ENCODE measurements at regions not wholly inside any gene's neighbourhood (a gene's known extent, or its start where the extent isn't known, plus 50 kb on each side); places are given as distances from the start of the nearest gene placed in this dataset.

GRCh38 chr2:205892251-205892655 is 193.7 kb downstream of the INO80D start (continued):
- TF ChIP-seq EMX1 (CRISPR knock-in tag; IDR thresholded peaks at IDR 0.05) (no peak), TEAD1 (CRISPR knock-in tag; IDR thresholded peaks at IDR 0.05) (no peak), ATF6 (CRISPR knock-in tag; IDR thresholded peaks at IDR 0.05) (no peak), HMGXB4 (CRISPR knock-in tag; IDR thresholded peaks at IDR 0.05) (no peak), GRHL2 (CRISPR knock-in tag; IDR thresholded peaks at IDR 0.05; ENCODE audit: insufficient replicate concordance, severe bottlenecking) (no peak), TCF7 (CRISPR knock-in tag; IDR thresholded peaks at IDR 0.05; ENCODE audit: low read depth) (no peak), TP53 (CRISPR knock-in tag; IDR thresholded peaks at IDR 0.05) (no peak), ATF1 (CRISPR knock-in tag; IDR thresholded peaks at IDR 0.05) (no peak)

GRCh38 chr2:205889114-205889513 is 196.9 kb downstream of the INO80D start:
- Mint-ChIP-seq H3K27me3 (ENCODE audit: low read depth) (peaks cover 3% of the 10 kb centered on the region; the same call in 1 of the 2 replicates), H3K27ac (no peak overlapping the region), H3K4me3 (no peak overlapping the region), H3K36me3 (no peaks in the 10 kb centered on the region), H3K4me1 (peaks cover 4% of the 10 kb centered on the region), H3K9me3 (peaks cover 4% of the 10 kb centered on the region; the same call in 1 of the 2 replicates)
- CTCF ChIA-PET = interaction anchor here (1.0 to 1.5 kb wide), 3 partner anchors 37 to 114 kb away, joined by 3 to 5 read pairs (median 3); no protein-coding TSS in a partner anchor
- POLR2A ChIA-PET = no interaction called here
- TF ChIP-seq ZNF512 (CRISPR knock-in tag; IDR thresholded peaks at IDR 0.05; ENCODE audit: borderline replicate concordance) (no peak), AFF4 (CRISPR knock-in tag; IDR thresholded peaks at IDR 0.05; ENCODE audit: borderline replicate concordance) (no peak), GABPB1 (CRISPR knock-in tag; IDR thresholded peaks at IDR 0.05) (no peak), SP1 (CRISPR knock-in tag; conservative IDR thresholded peaks at IDR 0.05) (no peak), SMAD4 (CRISPR knock-in tag; IDR thresholded peaks at IDR 0.05) (no peak), FOXJ3 (CRISPR knock-in tag; IDR thresholded peaks at IDR 0.05; ENCODE audit: borderline replicate concordance) (no peak), ZNF232 (CRISPR knock-in tag; IDR thresholded peaks at IDR 0.05) (no peak), E2F4 (CRISPR knock-in tag; IDR thresholded peaks at IDR 0.05; ENCODE audit: borderline replicate concordance, low read depth) (no peak), SOX15 (CRISPR knock-in tag; IDR thresholded peaks at IDR 0.05) (no peak), GTF2I (CRISPR knock-in tag; conservative IDR thresholded peaks at IDR 0.05) (no peak), ZNF317 (CRISPR knock-in tag; IDR thresholded peaks at IDR 0.05; ENCODE audit: borderline replicate concordance, low read depth) (no peak)
- no peak for ATAC-seq
- no peak for DNase-seq (ENCODE audit: low spot score)

All from WTC11 (cell line).